IPS DF 6.9 (cell line): ENCODE measurements at regions not wholly inside any gene's neighbourhood (a gene's known extent, or its start where the extent isn't known, plus 50 kb on each side); places are given as distances from the start of the nearest gene placed in this dataset.
"Not testable (repeated sequence)": the region's sequence is repeated elsewhere in the genome, so short reads cannot be mapped to it uniquely, and the experiment has no call there.

Experiments used
- DNase-seq: peaks from one replicate; pipeline ENCODE4 v3.0.0-alpha.2; 2013; ENCODE audit warnings: low read depth, low spot score
- H3K27ac ChIP-seq: one replicate; pipeline ENCODE4 v1.5.1; 2013; ENCODE audit warnings: low read length, control low read depth
- H3K27me3 ChIP-seq: 2 replicates; pipeline ENCODE4 v1.6.1; 2013; ENCODE audit warnings: mild to moderate bottlenecking, low read length; ENCODE audit not compliant: control insufficient read depth, insufficient read depth
- H3K36me3 ChIP-seq: 2 replicates; pipeline ENCODE4 v1.6.1; 2013; ENCODE audit warnings: low read length; ENCODE audit not compliant: control insufficient read depth, insufficient read depth
- H3K4me1 ChIP-seq: 2 replicates; pipeline ENCODE4 v1.6.1; 2013; ENCODE audit warnings: low read length; ENCODE audit not compliant: control insufficient read depth, insufficient read depth
- H3K4me3 ChIP-seq: 2 replicates; pipeline ENCODE4 v1.5.1; 2013; ENCODE audit warnings: mild to moderate bottlenecking, low read length
- H3K9me3 ChIP-seq: 2 replicates; pipeline ENCODE4 v1.6.1; 2013; ENCODE audit warnings: low read length, inconsistent platforms; ENCODE audit not compliant: control insufficient read depth, insufficient read depth
- WGBS: extraction: QIAGEN DNeasy Blood & Tissue Kit; methylation state at CpG from one replicate; pipeline ENCODE4 v1.1.7; 2013; ENCODE audit warnings: mixed read lengths, missing lambda C conversion rate; ENCODE audit not compliant: insufficient read length, insufficient coverage; 5-methylcytosine and 5-hydroxymethylcytosine counted together

DNA sequence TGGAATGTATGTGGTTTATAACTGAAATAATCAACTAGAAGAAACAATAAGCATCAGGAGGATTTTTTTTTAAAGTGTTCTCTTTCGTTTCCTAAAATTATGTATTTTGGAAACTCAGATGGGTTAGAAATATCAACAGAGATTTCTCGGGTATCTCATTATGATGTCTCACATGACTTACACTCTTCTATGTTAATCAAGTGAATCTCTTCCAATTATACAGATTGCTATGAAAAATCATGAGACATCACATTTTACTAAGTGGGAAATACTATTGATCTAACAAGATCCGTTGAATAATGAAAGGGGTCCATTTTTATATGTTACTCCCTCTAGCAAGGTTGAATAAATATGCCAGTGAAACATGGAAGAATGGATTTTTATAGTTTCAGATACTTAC, 54.7 kb upstream of the NRIP1 start:
- H3K4me3 ChIP-seq: no peak overlapping the region

DNA sequence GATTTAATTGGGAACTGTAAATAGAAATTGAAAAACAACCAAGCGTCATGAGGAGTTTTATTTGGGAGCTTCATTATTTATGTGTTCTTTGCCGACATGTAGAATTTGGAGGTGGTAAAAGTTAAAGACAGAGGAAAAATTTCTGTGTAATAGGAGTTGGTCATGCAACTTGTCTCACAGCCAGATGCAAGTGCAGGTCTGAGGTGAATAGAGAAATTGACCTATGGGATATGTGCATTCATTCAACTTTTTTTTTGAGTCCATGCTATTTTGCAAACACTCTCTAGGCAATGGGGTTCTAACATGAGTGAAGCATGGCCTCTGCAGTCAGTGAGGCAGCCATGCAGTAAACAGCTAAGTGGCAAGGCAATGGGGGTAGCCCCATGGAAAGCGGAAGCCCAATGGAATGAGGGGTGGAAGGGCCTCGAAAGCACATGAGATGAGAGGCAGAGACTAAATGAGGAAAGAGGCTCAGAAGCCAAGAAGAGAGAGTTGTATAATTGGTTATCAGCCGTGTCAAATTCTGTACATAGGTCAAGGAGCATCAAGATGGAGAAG, 56.4 kb upstream of the NRIP1 start:
- no peaks in the 10 kb centered on the region for H3K36me3 ChIP-seq
- no peak overlapping the region for H3K27ac ChIP-seq
- no peaks in the 10 kb centered on the region for H3K9me3 ChIP-seq
- DNase-seq: no peak
- no peaks in the 10 kb centered on the region for H3K27me3 ChIP-seq
- peaks cover 4% of the 10 kb centered on the region; the same call in 1 of the 2 replicates for H3K4me1 ChIP-seq
- no peak overlapping the region for H3K4me3 ChIP-seq
- WGBS: no CpG with 5 or more reads among the region's 5 CpGs

More for the DNA sequence above, 54.7 kb upstream of the NRIP1 start:
- H3K27ac ChIP-seq: no peak overlapping the region
- no CpG with 5 or more reads among the region's 3 CpGs for WGBS
- no peaks in the 10 kb centered on the region for H3K36me3 ChIP-seq
- H3K9me3 ChIP-seq: no peaks in the 10 kb centered on the region
- peaks cover 3% of the 10 kb centered on the region; the same call in 1 of the 2 replicates for H3K4me1 ChIP-seq
- H3K27me3 ChIP-seq: no peaks in the 10 kb centered on the region
- no peak for DNase-seq

DNA sequence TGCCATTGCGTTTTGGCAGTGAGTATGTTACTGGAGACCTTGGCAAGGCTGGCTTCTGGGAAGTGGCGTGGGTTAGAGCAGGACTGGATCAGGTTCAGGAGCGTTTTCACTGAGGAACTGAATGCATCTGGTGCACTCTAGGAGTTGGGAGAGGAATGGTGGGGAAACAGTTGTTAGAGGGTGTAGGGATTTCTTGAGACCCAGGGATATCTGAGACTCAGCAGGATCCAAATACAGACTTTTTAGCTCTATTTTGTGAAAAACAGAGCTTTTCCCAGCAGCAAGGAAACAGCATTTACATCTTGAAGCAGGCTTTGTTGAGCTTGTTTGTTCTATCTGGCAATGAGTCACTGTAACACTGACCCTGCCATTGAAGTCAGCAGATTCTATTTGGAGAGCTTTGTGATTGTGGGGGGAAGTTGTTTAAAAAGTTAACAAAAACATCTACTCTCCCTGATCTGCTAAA, 56.9 kb upstream of the NRIP1 start:
- WGBS: no CpG with 5 or more reads among the region's 3 CpGs
- H3K27me3 ChIP-seq: no peaks in the 10 kb centered on the region
- H3K4me1 ChIP-seq: peaks cover 4% of the 10 kb centered on the region; the same call in 1 of the 2 replicates
- H3K9me3 ChIP-seq: no peaks in the 10 kb centered on the region
- no peaks in the 10 kb centered on the region for H3K36me3 ChIP-seq
- DNase-seq: peak; percentile 7
- H3K4me3 ChIP-seq: no peak overlapping the region
- no peak overlapping the region for H3K27ac ChIP-seq

DNA sequence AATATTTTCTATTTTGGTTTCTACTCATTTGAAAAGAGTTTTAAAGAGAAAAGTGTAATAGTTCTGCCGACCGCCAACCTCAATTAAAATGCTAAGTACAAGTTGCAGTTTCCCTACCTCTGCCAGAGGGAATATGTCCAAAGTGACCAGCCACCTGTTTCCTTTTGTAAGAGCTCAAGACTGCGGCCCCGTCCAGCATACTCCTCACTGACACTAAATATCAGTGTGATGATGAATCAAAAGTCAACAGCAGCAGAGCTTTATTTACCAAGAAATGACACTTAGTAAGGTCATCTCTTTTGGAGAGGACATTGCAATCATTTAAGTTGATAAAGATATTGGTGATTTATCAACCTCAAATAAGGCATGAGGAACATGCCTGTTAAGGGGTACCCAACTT, 57.4 kb upstream of the NRIP1 start:
- Histone ChIP-seq H3K4me3 (no peak overlapping the region), H3K27ac (no peak overlapping the region), H3K27me3 (no peaks in the 10 kb centered on the region), H3K9me3 (no peaks in the 10 kb centered on the region), H3K36me3 (no peaks in the 10 kb centered on the region), H3K4me1 (peaks cover 4% of the 10 kb centered on the region; the same call in 1 of the 2 replicates)
- no peak for DNase-seq
- WGBS: no CpG with 5 or more reads among the region's 4 CpGs

DNA sequence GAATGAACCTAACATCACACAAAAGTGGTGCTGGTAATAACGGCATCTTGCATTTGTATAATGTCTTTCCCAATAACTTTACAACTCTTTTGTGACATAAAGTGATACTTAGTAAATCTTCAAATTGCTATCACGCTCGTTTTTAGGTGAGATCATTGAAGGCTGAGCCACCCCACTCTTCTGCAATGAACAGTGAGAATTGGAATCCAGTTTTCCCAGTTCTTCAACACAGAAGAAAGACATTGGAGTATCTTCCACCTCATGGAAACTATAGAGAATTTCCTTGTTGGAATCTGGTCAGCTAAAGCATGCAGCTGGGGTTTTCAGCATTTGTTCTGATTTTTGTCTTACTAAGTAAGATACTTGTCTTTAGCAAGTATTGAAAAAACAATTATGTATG, 59.9 kb upstream of the NRIP1 start:
- no peaks in the 10 kb centered on the region for H3K9me3 ChIP-seq
- H3K4me3 ChIP-seq: no peak overlapping the region
- H3K27ac ChIP-seq: no peak overlapping the region
- H3K27me3 ChIP-seq: no peaks in the 10 kb centered on the region
- no CpG with 5 or more reads among the region's 3 CpGs for WGBS
- peaks cover 4% of the 10 kb centered on the region; the same call in 1 of the 2 replicates for H3K4me1 ChIP-seq
- H3K36me3 ChIP-seq: no peaks in the 10 kb centered on the region
- no peak for DNase-seq

DNA sequence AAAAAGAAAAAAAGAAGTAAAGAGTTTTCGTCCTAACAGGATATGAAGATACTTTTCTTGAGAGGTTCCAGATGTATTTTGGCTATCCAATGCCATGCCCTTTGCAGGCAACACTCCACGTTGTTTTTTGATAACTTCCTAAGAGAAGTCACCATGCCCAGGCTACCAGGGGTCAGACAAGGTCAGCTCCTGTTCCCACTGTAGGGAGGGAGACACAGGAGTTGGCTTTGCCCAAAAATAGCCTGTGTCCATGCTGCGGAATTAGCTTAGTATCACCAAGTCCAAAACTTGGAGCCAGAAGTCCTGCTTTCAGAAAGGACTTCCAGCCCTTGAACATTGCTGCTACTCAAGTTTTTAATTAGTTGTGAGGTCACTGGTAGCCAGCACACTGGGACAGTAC, 62.1 kb upstream of the NRIP1 start:
- H3K27ac ChIP-seq: no peak overlapping the region
- H3K4me3 ChIP-seq: no peak overlapping the region
- H3K27me3 ChIP-seq: no peaks in the 10 kb centered on the region
- WGBS: no CpG with 5 or more reads among the region's 3 CpGs
- H3K4me1 ChIP-seq: peaks cover 1% of the 10 kb centered on the region; the same call in 1 of the 2 replicates
- DNase-seq: no peak
- no peaks in the 10 kb centered on the region for H3K9me3 ChIP-seq
- H3K36me3 ChIP-seq: no peaks in the 10 kb centered on the region

DNA sequence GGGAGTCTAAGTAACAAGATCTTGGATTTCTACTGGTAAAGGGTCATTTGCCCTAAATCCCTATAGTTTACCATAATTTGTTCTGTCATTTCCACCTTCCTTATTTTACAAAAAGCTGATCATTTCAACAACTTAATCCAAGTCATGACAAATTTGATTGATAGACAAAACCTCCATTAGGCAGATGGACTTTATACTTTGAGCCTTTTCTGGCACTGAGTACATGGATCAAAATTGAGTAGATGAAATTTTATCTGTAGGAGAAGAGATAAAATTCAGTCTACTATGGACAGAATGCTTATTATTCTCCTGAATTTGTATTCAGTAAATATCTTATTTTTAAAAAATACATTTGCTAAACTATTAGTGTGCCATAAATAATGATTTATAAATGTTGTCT, 62.6 kb upstream of the NRIP1 start:
- Histone ChIP-seq H3K36me3 (no peaks in the 10 kb centered on the region), H3K27ac (no peak overlapping the region), H3K9me3 (no peaks in the 10 kb centered on the region), H3K4me3 (no peak overlapping the region), H3K4me1 (peaks cover 1% of the 10 kb centered on the region; the same call in 1 of the 2 replicates), H3K27me3 (no peaks in the 10 kb centered on the region)
- DNase-seq: no peak

DNA sequence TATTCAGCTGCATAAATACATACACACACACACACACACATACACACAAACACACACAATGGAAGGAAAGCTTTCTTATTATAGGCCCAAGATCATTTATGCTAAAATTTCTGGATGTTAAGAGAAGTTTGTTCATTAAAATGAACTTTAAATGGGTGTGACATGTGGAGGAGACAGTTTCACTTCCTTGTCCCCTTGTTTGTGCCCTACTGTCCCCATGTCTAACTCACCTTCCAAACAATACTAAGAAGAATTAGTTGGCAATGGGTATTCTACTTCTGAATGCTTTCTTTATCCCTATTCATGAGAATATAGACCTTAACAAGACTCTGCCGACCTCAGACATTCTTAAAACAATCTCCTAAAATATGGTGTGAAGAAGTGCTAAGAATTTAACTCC, 63.5 kb upstream of the NRIP1 start:
- no peaks in the 10 kb centered on the region for H3K27me3 ChIP-seq
- DNase-seq: no peak
- no peak overlapping the region for H3K4me3 ChIP-seq
- no peaks in the 10 kb centered on the region for H3K9me3 ChIP-seq
- WGBS: no CpG with 5 or more reads among the region's 1 CpG
- H3K27ac ChIP-seq: no peak overlapping the region
- H3K4me1 ChIP-seq: peaks cover 1% of the 10 kb centered on the region; the same call in 1 of the 2 replicates
- H3K36me3 ChIP-seq: no peaks in the 10 kb centered on the region

DNA sequence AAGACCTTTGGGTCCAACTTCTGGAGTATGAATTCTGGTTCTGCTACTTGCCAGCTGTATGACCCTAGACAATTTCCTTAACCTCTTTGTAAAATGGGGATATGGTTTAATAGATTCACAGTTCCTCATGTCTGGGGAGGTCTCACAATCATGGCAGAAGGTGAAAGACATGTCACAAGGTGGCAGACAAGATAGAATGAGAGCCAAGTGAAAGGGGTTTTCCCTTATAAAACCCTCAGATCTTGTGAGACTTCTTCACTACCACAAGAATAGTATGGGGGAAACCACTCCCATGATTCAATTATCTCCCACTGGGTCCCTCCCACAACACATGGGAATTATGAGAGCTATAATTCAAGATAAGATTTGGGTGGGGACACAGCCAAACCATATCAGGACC, 63.9 kb upstream of the NRIP1 start:
- H3K9me3 ChIP-seq, H3K36me3 ChIP-seq, DNase-seq, H3K4me3 ChIP-seq, H3K27me3 ChIP-seq, H3K4me1 ChIP-seq, H3K27ac ChIP-seq: not testable (repeated sequence)

DNA sequence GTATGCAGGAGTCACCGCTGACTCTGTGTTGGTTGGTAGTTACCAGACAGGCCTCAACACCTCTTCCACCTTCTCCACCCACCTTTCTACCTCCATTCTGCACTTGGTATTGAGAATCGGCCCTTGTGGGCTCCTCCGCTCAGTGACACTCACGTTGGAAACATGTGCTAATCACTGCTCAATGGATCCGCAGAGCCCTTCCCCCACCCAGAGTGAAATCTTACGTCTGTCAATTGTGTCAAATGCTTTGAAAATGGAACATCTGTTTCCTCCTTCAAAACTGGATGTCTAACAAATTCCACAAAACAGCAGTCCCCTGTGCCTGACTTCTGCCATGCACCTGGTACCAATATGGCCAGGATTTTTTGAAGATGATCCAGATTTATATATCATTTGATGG, 65.5 kb upstream of the NRIP1 start:
- Histone ChIP-seq H3K9me3 (no peaks in the 10 kb centered on the region), H3K27me3 (no peaks in the 10 kb centered on the region), H3K27ac (no peak overlapping the region), H3K4me3 (no peak overlapping the region), H3K36me3 (no peaks in the 10 kb centered on the region), H3K4me1 (no peaks in the 10 kb centered on the region)
- no CpG with 5 or more reads among the region's 6 CpGs for WGBS
- no peak for DNase-seq

DNA sequence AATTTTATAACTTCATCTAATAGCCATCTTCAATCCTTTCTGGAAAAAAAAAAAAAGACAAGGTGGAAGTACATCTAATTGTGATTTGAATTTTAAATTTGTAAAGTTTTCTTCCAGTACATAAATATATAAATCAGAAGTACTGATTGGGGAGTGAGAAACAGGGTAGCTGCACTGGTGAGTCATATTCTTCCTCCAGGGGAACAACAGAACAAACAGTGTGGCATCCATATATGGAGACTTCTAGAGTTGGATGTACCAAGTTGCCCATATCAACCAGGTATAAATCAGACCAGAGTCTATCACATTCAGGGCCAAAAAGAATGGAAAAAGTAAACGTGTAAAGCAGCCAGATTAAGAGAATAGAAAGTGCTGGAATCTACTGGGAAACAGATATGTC, 66.0 kb upstream of the NRIP1 start:
- H3K36me3 ChIP-seq: no peaks in the 10 kb centered on the region
- WGBS: no CpG with 5 or more reads among the region's 1 CpG
- H3K4me3 ChIP-seq: no peak overlapping the region
- H3K9me3 ChIP-seq: no peaks in the 10 kb centered on the region
- no peaks in the 10 kb centered on the region for H3K4me1 ChIP-seq
- no peak overlapping the region for H3K27ac ChIP-seq
- H3K27me3 ChIP-seq: no peaks in the 10 kb centered on the region
- DNase-seq: no peak
